NCI-H1694 treated with DMSO at 0.1 percent for 48 hours (cell line): ENCODE measurements at regions not wholly inside any gene's neighbourhood (a gene's known extent, or its start where the extent isn't known, plus 50 kb on each side); places are given as distances from the start of the nearest gene placed in this dataset.
"Not testable (repeated sequence)": the region's sequence is repeated elsewhere in the genome, so short reads cannot be mapped to it uniquely, and the experiment has no call there.

Experiments
- DNase-seq: peaks from one replicate; lab custom pipeline; 2025; lab: John Stamatoyannopoulos, UW

DNA sequence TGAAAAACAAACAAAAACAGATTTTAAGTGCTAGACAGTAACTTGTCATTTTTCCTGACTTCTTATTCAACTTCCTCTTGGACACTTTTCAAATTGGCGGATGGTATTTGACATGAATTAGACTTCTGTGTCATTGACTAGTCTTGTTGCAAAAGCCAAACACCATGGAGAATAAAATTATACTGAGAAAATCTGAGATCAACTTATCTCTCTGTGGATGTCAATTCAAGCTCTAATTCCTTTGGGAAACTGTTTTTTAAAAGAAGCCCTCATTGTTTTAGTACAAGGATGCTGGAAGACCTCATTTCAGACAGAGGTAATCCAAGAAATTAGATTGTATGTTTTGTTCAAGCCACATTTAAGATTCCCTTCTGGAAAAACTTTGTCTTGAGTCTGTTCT, 831.0 kb downstream of the SEMA5A start:
- no peak for DNase-seq

DNA sequence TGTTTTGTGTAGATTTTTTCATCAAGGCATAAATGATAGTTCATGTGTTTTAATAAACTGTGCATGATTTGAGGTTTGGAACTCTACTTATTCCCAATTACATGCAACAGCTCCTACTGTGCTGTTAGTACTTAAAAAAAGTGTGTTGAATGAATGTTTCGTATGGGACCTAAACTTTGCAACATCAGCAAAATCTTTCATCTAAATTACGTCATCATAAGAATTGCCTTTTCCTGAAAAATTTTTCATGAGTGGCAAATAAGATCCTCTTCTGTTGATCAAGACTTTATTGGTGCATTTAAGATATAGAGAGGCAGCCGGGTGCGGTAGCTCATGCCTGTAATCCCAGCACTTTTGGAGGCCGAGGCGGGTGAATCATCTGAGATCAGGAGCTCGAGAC, 826.1 kb downstream of the SEMA5A start:
- no peak for DNase-seq

DNA sequence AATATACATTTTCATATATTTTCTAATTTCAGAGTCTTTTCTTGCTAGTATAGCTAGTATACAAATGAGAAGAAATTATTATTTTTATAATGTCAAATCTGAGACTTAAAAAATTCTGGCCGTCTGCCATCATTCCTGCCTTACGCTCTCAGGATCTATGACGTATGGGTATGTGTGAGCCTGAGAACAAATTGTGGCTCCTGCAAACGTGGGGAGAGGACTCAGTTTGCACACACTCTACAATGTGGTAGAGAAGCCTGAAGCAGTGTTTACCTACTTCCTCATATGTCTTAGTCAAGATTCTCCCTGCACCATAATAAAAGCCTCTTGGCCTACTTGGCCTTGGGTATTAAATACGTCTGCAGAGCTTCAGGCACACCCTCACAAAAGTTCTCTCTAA, 825.4 kb downstream of the SEMA5A start:
- DNase-seq, result no peak

DNA sequence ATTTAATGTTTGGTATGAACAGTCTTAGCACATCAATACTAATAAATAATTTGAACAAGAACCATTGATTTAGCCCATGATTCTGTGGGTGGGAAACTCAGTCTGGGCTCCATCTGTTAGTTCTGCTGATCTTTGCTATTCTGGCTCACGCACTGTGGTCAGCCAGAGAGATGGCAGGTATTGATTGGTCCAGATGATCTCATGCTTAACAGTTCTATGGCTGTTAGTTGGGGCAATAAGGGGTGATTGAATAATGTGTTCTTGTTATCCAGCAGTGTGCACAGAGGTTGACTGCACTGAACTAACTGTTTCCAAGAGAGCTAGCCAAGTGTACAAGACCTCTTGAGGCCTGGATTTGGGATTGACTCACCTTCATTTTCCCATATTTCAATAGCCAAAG, 824.3 kb downstream of the SEMA5A start:
- DNase-seq, result no peak

DNA sequence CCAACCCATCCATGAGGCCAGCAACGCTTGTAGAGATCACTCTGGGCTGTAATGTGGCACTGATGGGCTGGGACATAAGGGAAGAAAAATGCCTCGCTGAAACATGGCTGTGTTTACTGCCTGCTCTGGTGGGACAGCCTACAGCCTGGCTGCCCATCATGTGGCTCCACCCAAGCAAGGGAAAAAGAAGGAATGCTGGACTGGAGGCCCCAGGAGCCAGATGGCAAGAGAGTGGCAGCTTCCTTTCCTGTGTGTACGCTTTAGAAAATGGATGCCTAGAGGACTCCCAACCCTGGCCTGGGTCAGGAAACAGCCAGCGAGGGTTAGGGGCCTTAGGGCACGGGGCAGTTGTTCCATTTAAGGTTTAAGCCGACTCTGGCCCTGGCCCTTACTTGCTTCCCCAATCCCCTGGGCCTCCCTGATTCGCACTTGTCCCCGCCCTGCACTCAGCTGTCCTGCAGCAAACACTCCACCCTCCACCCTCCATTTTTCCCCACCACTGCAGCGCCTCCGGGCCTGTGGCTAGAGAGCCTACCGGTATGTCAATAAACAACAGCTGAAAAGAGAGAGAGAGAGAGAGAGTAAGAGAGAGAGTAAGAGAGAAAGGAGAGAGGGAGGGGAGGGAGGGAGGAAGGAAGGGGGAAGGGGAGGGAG, 819.4 kb downstream of the SEMA5A start:
- DNase-seq, result no peak

DNA sequence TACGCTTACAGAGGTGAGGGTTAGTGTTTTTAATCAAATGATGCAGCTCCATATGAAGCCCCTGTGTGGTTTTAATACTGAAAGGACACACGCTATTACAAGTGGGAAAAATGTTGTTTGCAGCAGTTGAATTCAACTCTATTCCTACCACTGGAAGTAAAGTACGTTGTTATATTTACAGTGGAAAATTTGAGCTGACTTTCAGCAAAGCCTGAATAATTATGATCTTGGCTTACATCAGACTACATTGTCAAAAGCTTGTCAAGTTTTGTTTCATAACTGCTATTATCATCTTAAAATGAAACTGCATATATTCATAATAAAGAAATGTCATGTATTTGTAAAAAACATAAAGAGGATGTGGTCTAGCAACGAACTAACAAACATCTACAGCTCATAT, 818.5 kb downstream of the SEMA5A start:
- no peak for DNase-seq

DNA sequence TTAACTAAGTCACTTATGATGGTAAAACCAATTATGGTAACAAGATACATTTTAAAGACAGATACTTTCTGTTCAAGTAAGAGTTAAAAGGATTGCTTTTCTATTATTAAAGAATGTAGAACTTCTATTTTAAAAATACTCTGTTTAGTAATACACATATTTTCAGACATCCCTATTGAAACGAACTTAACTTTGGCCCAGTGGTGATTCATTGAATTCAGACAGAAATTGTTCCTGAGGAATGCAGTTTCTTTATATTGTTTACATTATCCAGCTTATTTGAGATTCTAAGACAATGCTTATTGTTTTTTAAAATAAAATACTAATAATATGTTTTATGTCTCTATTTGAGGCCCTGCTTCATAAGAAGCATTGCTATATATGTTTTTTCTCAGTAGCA, 816.4 kb downstream of the SEMA5A start:
- DNase-seq, result no peak

DNA sequence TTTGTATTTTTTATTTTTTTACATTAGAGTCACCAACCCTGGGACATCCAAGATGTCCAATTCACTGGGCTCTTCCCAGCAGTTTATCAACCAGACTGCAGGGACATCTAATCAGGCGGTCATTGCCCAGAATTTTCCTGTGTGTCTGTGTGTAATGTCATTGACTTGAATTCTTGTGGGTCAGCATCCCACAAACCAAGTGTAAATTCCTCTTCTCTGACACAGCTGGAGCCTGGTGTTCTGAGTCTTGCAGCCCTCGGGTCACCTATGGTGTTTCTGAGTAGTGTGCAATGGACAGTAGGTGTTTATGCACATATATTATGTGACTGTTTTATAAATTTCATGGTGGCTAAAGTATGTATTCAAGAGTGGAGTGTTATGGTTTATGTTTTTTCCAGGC, 815.7 kb downstream of the SEMA5A start:
- DNase-seq, result no peak

DNA sequence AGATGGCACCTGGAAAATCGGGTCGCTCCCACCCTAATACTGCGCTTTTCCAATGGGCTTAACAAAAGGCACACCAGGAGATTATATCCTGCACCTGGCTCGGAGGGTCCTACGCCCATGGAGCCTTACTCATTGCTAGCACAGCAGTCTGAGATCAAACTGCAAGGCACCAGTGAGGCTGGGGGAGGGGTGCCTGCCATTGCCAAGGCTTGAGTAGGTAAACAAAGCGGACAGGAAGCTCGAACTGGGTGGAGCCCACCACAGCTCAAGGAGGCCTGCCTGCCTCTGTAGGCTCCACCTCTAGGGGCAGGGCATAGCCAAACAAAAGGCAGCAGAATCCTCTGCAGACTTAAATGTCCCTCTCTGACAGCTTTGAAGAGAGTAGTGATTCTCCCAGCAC, 814.8 kb downstream of the SEMA5A start:
- not testable (repeated sequence) for DNase-seq

DNA sequence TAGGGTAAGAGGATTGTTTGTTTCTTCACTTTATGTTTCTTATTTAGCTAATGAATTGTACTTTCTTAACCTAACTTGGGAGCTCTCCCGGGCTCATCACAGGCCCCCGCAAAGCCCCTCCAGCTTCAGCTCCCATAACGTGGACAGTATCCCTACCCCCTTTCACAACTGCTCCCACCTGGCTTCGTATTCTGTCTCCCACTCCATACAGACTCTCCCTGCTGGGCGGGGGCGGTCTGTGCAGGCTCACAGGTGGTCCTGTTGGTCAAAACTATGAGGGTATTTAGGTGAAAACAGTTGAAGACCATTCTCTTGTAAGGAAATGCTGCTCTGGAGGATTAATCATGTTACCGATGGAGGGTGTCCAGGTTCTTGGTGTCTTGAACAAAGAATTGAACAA, 805.3 kb downstream of the SEMA5A start:
- DNase-seq, result no peak

DNA sequence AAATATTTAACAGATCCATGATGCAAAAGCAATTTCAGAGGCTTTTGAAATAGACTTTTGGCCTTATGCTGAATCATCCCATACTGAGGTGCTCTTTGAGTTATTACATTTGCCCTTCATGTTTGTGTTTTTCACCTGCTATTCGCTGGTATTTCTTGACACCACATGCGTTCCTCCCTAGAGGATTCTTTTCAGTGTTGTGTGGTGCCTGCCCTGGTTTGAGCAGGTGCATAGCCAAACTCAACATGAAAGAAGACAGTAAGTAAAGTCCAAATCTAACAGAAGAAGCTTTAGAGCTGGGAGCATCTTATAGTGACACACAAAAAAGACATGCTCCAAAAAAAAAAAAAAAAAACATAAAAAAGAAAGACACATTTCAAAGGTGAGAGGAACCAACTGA, 796.3 kb downstream of the SEMA5A start:
- no peak for DNase-seq

DNA sequence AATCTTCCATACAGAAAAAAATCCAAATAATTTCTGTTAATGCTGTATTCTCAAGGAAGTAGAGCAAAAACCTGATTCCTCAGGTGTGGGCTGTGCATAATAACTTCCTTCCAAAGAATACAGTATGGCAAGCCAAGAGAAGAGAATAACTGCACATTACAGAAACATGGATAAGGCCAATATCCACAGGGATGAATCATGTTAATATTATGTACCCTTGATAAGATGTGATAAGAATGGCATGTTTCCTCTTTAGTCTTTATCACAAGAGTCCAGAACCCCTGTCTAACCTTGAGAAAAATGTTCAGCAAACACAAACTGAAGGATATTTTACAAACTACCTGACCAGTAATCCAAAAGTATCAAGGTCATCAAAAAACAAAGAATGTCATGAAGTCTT, 795.8 kb downstream of the SEMA5A start:
- DNase-seq, result no peak

DNA sequence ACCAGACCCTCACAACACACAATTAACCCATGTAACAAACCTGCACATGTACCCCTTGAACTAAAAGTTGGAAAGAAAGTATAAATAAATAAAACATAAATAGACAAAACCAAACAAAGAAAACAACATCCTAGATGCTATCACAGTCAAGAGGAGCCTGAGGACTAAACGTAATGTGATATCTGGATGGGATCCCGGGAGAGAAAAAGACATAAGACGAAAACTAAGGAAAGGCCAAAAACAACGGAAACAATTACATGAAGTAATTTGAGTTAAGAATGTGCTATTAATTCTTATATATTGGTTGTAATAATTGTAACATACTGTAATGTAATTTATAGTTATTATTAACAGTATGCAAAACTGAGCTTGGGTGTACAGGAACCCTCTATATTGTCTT, 793.9 kb downstream of the SEMA5A start:
- no peak for DNase-seq

DNA sequence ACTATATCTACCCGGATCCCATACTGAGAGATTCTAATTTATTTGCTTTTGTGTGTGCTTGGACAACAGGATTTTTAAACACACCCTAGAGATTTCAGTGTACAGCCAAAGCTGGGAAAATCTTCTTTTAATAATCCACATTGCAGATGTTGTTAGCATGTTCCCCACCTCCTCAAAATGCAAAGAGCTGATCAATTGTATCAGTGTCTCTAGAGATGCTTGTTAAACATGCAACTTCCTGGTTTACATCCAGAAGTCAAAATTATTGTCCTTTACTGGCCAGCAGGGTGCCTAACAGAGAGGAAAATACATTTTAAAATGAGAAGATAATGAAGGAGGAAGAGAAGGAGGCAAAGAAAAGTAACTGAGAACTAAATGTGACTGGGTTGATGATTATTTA, 793.3 kb downstream of the SEMA5A start:
- DNase-seq, result no peak

DNA sequence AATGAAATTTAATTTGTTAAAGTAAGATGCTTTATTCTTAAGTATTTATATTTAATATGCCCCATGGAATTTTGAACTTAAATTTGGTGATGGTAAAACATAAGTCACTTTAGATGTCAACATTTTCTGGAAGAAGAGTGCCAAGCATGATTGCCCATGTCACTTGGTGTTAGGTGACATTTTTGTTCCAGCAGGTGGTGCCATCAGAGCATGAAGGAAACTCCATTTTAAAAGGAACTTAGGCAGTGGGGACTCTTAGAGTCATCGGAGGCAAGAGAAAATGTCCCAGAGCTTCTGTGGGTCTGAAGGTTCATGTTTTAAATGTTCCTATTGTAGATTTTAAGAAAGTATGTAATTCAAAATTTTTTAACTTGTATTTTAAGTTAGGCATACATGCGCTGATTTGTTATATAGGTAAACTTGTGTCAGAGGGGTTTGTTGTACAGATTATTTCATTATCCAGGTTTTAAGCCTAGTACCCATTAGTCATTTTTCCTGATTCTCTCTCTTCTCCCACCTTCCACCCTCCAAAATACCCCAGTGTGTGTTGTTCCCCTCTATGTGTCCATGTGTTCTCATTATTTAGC, 789.3 kb downstream of the SEMA5A start:
- DNase-seq, result peak; percentile 15

DNA sequence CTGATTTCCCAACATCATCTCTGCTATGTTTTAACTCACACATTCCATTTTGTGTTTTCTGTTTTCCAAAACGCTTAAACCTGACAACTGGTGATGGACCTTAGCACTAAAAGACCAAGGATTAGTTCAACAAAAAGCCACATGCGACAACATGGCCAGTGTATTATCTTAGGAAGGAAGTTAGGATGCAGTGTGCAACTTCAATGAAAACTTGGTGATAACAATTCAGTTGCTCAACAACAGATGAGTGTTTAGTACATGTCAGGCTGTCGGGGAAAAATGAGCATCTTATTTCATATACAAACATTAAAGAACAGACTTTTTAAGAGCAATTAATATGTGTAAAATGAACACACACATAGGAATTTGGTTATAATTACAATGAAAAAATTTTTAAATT, 780.0 kb downstream of the SEMA5A start:
- no peak for DNase-seq

DNA sequence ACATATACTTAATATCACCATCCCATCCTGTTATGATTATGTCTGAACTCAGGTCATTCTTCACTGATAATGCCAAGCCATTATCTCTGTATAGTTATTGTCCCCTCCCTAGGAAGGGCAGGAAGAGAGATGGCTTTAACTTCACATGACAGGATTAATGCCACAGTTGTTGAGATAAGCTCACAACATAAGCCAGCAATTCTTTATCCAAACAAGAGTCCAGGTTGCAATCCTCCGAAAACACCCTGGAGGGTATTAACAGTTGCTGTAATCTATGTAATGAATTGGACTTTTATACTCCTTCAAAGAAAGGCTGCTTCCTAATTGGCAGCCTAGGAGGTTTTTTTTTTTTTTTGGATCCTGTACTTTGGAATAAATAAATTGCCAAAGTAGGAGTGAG, 779.4 kb downstream of the SEMA5A start:
- no peak for DNase-seq

DNA sequence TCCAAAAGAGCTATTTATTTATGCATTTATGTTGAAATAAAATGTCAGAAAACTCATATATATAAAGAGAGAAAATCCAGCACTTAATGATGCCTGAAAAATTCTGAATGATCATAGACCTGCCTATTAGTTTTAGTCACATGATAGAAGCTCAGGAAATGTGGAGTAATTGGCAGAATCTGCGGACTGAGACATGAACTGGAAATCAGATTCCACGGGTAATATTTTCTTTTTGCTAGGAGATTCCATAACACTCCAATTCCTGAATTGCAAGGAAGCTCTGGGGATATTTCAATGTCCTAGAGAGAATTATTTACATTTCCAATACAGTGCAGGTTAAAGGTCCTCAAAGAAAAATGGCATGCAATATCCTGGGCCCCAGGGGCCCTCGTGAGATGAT, 778.8 kb downstream of the SEMA5A start:
- DNase-seq, result no peak

DNA sequence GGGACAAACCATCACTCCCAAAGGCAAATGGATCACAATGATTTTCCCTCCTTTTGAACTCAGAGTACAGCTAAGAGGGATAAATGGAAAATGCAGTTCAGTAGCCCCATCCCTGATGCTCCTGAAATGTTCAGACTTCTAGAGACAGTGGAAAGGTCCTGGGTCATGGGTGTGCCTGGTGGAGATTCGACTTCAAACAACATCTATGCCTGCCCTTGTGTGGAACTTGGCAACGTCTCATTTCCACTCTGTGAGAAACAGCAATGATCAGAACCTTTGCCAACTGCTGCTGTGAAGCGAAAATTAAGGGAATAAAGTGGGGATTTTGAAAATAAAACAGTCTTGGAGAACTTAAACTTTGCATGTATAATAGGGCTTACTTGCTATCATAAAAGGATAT, 778.1 kb downstream of the SEMA5A start:
- DNase-seq, result no peak

DNA sequence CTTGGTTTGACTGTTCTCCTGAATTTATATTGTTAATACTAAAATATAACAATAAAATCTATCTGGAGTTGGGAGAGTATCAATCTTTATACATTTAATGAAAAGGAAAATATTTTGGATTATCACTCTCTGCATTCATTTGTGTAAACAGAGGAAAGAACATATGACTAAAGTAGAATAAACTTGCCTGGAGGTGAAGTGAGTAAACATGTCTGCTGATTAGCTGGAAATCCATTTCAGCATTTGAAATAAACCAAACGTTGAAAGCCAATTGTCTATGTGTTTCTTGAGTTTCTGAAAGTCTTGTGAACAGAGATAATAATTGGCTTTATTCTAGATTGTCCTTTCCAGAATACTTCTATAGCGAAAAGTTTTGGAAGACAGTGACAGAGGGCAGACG, 776.2 kb downstream of the SEMA5A start:
- no peak for DNase-seq

DNA sequence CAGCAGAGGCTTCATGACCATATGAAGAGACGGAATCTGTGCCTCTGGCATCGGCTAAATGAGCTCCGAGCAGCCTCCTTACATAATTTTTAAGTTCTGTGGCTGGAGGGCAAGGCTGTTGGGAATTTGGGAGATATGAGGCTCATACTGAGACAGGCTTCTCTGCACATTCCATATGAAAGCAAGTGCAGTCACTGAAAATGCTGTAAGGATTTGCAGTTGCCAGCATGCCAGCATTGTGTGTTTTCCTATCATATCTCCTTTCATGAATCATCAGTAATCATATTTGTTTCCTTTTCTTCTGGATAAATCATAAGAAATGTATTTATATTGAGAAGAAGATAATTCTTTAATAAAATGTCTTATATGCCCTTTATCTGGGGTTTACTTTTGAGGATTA, 775.4 kb downstream of the SEMA5A start:
- no peak for DNase-seq

DNA sequence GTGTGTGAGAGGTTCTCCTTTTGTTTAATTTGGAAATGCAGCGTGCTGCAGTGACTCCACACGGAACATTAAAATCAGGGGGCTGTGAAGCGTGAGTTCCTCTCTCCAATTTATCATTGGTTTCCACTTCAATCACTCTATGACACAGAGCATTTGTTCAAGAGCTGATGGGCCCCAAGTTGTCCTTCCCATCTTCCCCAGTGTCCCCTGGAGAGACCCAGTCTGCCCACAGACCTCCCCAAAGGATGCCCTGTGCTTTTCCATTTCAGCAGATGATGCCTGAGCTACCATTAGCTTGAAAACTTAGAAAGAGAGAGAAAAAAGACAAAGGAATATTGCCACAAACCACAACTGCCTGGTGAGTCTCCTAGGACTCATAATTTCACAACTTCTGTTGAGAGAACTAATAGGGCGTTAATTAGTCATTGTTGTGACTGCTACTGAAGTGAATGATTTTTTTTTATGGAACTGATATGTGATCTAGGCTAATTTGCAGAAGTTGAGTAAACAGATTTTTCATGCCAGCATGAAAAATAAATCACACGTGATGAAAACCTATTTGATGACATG, 772.7 kb downstream of the SEMA5A start:
- DNase-seq, result no peak

DNA sequence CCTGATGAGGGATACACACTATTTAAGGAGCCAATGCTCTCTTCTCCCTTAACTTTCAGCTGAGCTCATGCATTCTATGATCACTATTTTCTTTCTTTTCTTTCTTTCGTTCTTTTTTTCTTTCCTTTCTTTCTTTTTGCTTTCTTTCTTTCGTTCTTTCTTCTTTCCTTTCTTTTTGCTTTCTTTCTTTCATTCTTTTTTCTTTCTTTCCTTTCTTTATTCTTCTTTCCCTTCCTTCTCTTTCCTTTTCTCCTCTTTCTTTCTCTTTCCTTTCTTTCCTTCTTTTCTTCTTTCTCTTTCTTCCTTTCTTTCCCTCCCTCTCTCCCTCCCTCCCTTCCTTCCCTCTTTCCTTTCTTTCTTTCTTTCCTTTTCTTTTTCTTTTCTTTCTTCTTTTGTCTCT, 761.2 kb downstream of the SEMA5A start:
- DNase-seq, result no peak

DNA sequence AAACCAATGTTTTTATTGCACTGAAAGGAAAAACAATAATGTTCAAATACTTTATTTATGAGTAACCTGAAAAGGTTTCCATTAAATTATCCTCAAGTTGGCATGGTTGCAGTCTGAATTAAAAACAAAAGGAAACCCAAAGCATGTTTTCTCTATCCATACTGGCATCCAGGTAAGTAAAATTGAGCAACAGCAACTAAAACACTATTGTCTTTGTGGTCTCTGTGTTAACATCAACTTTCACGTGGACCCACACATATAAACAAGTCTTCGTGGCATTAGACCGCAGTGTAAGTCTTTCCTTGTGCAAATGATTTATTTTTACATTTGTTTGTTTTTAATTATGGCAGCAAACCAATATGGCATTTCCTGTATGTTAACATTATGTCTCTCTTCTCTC, 757.6 kb downstream of the SEMA5A start:
- DNase-seq, result no peak
